Stimulated activated CD4-positive, alpha-beta T cell treated with anti-CD3 and anti-CD28 coated beads, Interleukin-12 subunit alpha, Interleukin-12 subunit beta, amount 100 ng/mL, for 48 hours (primary cell): ENCODE measurements at regions not wholly inside any gene's neighbourhood (a gene's known extent, or its start where the extent isn't known, plus 50 kb on each side); places are given as distances from the start of the nearest gene placed in this dataset.
"Not testable (repeated sequence)": the region's sequence is repeated elsewhere in the genome, so short reads cannot be mapped to it uniquely, and the experiment has no call there.

Experiments
- DNase-seq, 3 donors: peaks; one replicate each; pipeline ENCODE4 v3.0.0-alpha.2; 2020; ENCODE audit warnings: low read depth in 2 of 3, low spot score in 1 of 3

DNA sequence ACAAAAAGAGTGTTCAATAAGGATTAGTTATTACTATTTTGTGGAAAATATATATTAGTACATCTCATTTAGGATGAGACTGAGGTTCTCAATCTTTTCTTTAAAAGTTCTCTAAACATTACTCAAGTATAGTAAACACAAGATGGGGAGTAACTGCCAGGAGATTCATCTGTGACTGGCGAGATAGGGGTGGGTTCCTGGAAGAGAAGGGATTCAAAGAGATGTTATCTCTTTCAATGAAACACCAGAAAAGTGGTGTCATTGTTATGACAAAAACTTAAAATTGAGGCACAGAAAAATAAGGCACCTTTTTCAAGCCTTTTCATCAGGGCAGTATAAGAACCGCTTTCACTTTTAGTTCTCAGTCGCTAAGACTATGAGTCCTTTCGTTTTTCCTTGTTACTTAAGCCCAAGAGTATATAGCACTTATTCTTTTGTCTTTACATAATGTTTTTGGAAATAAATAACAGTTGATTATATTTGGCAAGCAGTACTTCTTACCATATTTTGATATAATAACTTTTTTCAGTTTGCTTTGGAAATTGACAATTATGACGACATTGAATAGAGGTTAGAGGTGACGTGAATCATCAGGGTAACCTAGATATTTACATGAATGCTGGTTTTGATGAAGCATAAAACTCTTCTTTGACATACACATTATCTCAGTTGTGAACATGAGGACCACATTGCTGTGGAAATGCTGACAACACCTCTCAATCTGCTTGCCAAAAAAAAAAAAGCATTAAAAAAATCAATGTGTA is 393.9 kb upstream of the TCF4 start:
- DNase-seq = no peak

DNA sequence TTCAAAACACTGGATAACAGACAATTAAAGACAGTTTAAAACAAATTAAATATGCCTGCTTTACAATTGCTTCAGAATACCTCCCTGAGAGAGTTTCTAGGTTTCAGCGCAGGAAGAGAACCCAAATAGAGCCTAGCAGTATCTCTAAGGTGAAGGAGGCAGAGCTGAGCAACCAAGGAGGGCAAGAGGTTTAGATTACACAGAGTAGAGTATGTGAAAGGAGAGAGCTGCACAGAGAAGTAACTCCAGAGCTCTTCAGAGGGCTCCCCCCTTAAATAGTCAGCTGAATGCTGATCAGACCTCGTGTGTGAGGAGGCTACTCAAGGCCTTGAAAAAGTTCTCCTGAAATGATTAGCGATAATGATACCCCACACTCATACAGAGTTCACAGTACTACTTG is 386.5 kb upstream of the TCF4 start:
- DNase-seq = no peak

DNA sequence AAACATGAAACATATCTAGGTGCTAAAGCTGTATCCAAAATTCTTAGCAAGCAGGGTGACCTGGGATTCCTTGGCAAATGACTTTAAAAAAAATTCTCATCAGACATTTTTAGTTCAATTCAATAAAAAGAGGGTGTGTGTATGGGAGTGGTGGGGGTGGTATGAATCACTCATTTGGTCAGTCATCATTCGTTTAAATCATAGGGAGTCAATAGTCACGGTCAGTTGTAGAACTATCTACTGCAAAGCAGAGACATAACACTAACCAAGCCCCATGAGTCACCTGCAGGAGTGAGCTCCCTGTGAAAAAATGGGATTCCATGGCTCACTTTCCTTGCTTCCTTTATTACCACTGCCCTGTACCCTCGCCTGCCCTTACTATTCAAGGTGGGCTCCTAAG is 380.6 kb upstream of the TCF4 start:
- DNase-seq = no peak

DNA sequence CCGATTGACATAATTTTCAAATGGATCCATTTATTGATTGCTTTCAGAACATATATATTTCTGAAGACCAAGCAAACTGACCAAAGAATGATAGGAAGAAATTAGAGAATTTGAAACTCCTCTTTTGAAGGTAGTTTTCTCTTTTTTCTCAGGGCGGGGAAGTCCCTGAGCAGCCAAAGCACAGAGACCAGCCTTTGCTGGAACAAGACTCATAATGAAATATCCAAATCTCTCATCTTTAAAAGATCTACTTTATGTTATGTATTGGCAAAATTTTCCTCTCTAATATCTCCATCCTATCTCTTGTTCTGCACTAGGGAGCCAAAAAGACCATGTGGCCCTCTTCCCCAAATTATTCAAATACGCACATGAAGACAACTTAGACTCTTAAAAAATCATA is 379.0 kb upstream of the TCF4 start:
- no peak for DNase-seq

DNA sequence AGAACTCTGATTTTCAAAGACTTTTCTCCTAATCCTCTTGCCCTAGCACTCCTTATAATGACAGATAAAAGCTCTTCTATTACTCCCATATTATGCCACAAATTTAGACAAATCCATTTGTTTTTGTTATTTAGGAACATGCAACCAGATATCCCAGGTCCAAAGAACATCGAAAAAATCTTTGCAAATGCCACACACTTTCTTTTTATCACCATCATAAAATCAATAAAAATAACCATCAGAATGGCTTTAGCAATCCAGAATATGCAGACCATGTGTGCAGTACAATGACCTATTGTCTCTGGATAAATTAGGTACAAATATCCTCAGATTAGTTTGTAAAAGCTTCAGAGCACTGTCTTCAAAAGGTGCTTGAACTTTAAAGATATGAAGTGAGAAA is 376.2 kb upstream of the TCF4 start:
- no peak for DNase-seq

GRCh38 chr18:55953326-55953725 is 365.3 kb upstream of the TCF4 start:
- no peak for DNase-seq

- not testable (repeated sequence) for DNase-seq
Measured at GRCh38 chr18:55951738-55952137, 363.7 kb upstream of the TCF4 start.

DNA sequence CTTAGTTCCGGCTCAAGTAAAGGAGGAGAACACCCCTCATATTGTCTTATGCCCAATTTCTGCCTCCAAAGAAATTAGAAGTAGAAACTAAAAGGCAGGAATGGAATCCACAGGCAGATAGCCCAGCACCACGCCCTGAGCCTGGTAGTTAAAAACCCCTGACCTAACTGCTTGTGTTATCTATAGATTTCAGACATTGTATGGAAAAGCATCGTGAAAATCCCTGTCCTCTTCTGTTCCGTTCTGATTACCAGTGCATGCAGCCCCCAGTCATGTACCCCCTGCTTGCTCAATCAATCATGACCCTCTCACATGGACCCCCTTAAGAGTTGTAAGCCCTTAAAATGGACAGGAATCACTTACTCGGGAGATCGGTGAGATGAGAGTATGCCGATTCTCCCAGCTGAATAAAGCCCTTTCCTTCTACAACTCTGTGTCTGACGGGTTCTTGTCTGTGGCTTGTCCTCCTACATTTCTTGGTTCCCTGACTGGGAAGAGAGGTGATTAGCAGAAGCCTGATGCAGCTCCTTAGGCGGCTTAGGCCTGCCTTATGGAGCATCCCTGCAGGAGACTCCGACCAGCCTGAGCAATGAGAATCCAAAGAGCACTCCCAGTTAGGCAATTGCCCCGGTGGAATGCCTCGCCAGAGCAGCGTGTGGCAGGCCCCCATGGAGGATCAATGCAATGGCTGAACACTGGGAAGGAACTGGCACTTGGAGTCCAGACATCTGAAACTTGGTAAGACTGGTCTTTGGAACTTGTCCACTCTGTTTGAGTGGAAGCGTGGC is 362.6 kb upstream of the TCF4 start:
- DNase-seq = no peak

- DNase-seq = no peak
Measured at GRCh38 chr18:55934821-55935220, 346.8 kb upstream of the TCF4 start.

DNA sequence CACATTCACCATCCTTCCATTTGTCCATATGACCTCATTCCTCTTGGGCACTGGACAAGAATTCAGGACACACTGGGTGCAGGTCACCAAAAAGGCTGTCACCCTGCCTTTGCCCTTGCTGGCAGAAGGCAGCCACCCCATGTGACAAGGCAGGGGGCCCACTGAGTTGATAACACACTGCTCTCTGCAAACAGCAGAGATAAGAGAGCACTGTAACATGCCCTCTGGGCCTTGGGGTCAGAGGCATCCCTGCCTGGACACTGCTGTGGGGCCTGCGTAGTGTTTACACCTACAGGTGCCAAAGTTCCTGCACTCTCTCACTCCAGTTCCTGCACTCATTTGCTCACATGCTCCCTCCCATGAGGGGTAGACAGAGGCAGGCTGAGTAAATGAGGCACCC is 344.7 kb upstream of the TCF4 start:
- no peak for DNase-seq

DNA sequence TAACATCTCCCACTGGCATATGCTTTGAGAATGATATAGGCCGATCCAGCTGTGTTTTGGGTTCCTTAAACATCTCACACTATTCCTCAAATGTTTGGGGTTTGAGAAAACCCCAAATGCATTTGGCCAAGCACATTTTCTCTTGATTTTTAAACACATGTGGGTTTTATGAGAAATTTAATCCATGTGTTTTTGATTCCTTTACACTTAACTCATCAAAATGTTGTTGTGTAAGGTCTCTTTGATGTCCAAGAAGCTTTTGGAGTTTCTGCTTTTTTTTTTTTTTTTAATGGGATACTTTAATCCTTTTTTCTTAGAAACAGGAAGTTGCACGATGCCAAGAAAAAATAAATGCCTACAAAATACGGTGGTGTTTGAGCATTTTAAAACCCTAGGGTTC is 339.8 kb upstream of the TCF4 start:
- no peak for DNase-seq

- no peak for DNase-seq
Measured at GRCh38 chr18:55925772-55926171, 337.8 kb upstream of the TCF4 start.

DNA sequence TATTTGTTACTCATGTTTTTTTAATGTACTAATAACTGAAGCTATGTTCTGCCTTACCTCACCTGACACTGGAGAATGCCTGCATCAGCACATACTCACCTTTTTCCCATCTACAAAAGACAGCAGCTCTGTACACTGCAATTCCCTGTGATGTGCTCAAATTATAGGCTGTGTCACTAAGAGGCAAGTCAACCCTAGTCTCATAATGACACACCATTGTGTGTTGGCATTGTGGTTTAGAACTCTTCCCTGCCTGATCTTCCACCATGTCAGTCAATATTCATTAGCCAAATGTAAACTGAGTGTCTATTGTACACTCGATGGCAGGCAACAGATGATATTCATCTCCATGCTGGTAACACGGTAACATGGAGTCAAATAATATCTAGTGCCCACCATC is 332.1 kb upstream of the TCF4 start:
- no peak for DNase-seq

- no peak for DNase-seq
Measured at GRCh38 chr18:55918444-55918843, 330.5 kb upstream of the TCF4 start.

GRCh38 chr18:55912919-55913318 is 324.9 kb upstream of the TCF4 start:
- DNase-seq = no peak

- DNase-seq = no peak
Measured at GRCh38 chr18:55912071-55912470, 324.1 kb upstream of the TCF4 start.

GRCh38 chr18:55910296-55910695 is 322.3 kb upstream of the TCF4 start:
- DNase-seq = no peak

- DNase-seq = no peak
Measured at GRCh38 chr18:55908901-55909366, 320.9 kb upstream of the TCF4 start.

- no peak for DNase-seq
Measured at GRCh38 chr18:55907453-55908175, 319.6 kb upstream of the TCF4 start.

GRCh38 chr18:55906536-55906935 is 318.5 kb upstream of the TCF4 start:
- no peak for DNase-seq

DNA sequence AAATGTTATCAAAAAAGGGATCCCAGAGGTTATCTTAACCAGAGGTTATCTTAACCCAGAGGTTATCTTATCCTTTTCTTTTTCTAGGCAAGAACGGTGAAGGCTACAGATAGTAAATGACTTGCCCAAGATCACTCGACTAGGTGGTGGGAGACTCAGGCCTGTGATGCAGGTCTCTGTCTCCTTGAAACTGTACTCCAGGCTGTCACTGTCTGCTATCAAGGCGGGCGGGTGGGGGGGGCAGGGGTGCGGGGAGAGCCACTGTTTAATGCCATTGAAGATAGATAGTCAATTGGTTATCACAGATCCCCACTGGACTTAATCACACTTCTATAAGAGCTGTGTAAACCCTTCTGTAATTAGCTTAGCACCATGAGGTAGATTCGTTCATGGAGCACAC is 315.9 kb upstream of the TCF4 start:
- no peak for DNase-seq

- DNase-seq = no peak
Measured at GRCh38 chr18:55900380-55900779, 312.4 kb upstream of the TCF4 start.
